HL-60 (cell line): ENCODE measurements at regions not wholly inside any gene's neighbourhood (a gene's known extent, or its start where the extent isn't known, plus 50 kb on each side); places are given as distances from the start of the nearest gene placed in this dataset.

Experiments
- DNase-seq, 2 experiments: peaks; one replicate each; pipeline ENCODE4 v3.0.0-alpha.2; 2010 to 2020; ENCODE audit warnings: low read depth in 1 of 2, low spot score in 1 of 2
- H3K27ac ChIP-seq: fragments of 250-450 bp; sonication (Bioruptor Pico); replicated peaks from 2 replicates; pipeline ENCODE4 v1.5.1; 2020; ENCODE audit warnings: mild to moderate bottlenecking, moderate library complexity
- H3K27me3 ChIP-seq: fragments of 250-450 bp; sonication (Bioruptor Pico); 2 replicates; pipeline ENCODE4 v1.5.1; 2021; ENCODE audit warnings: mild to moderate bottlenecking, moderate library complexity; ENCODE audit not compliant: insufficient read depth, poor library complexity, severe bottlenecking
- H3K4me3 ChIP-seq: replicated peaks from 2 replicates; pipeline ENCODE4 v1.5.1; 2011; ENCODE audit warnings: mild to moderate bottlenecking, control low read depth, low read length; ENCODE audit not compliant: insufficient read depth
- CTCF ChIP-seq: IDR thresholded peaks from one replicate; pipeline ENCODE4 v1.5.1; 2011; ENCODE audit warnings: low read length, control low read depth, inconsistent platforms; ENCODE audit not compliant: insufficient read depth
- GABPA ChIP-seq: IDR thresholded peaks from 2 replicates; pipeline ENCODE4 v1.6.1; 2012; ENCODE audit warnings: low read depth
- POLR2AphosphoS5 ChIP-seq: IDR thresholded peaks from 2 replicates; pipeline ENCODE4 v1.6.1; 2012; ENCODE audit warnings: low read depth
- REST ChIP-seq: IDR thresholded peaks from 2 replicates; pipeline ENCODE4 v1.6.1; 2012; ENCODE audit warnings: low read depth; ENCODE audit not compliant: insufficient replicate concordance
- SPI1 ChIP-seq: IDR thresholded peaks from 2 replicates; pipeline ENCODE4 v1.6.1; 2012; ENCODE audit warnings: low read depth, mild to moderate bottlenecking, borderline replicate concordance

GRCh38 chr14:34175574-34175973 lies 224.7 kb upstream of the EGLN3 start:
- TF ChIP-seq SPI1: no peak
- TF ChIP-seq GABPA: no peak
- no peak for TF ChIP-seq POLR2AphosphoS5
- no peak for TF ChIP-seq REST
- no peak for TF ChIP-seq CTCF
- Histone ChIP-seq H3K4me3 (no peak overlapping the region), H3K27ac (no peak overlapping the region), H3K27me3 (no peaks in the 10 kb centered on the region)
- DNase-seq: peak in 1 of 2 experiments; percentile 21

GRCh38 chr14:34174973-34175372 lies 224.1 kb upstream of the EGLN3 start:
- no peak overlapping the region for H3K27ac ChIP-seq
- DNase-seq: no peak
- TF ChIP-seq SPI1 (no peak), GABPA (no peak), REST (no peak), CTCF (no peak), POLR2AphosphoS5 (no peak)
- no peaks in the 10 kb centered on the region for H3K27me3 ChIP-seq
- no peak overlapping the region for H3K4me3 ChIP-seq

- no peaks in the 10 kb centered on the region for H3K27me3 ChIP-seq
- no peak for TF ChIP-seq POLR2AphosphoS5
- no peak for DNase-seq
- no peak overlapping the region for H3K27ac ChIP-seq
- no peak overlapping the region for H3K4me3 ChIP-seq
Observed at GRCh38 chr14:34173916-34174315, 223.0 kb upstream of the EGLN3 start.

- Histone ChIP-seq H3K4me3 (no peak overlapping the region), H3K27ac (no peak overlapping the region), H3K27me3 (no peaks in the 10 kb centered on the region)
- TF ChIP-seq GABPA (no peak), REST (no peak), SPI1 (no peak), CTCF (no peak)
- no peak for DNase-seq
Observed at GRCh38 chr14:34172550-34173368, 221.9 kb upstream of the EGLN3 start.
